IPS-NIHi7 (cell line): ENCODE measurements at regions not wholly inside any gene's neighbourhood (a gene's known extent, or its start where the extent isn't known, plus 50 kb on each side); places are given as distances from the start of the nearest gene placed in this dataset.

Source experiments
- DNase-seq: peaks from one replicate; pipeline ENCODE4 v3.0.0; 2012; ENCODE audit warnings: mixed read lengths; ENCODE audit errors: extremely low spot score

DNA sequence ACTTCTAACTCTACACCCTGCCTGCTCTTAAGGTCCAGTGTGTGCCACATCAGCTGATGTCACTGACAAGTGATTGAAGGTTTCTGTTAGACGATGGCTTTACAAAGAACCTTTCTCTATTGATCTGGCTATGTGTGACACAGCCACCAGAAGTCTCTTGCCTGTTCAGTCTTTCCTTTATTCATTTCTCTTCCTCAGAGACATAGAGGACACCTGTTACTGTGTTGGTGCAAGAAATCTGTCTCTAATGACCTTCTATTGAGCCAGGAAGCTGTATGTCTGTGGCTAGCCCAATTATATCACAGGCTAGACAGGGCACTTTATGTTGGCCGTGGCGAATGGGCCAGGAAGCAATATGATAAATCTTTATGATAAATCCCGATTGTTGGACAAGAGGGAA lies 173.3 kb upstream of the GAP43 start:
- DNase-seq: no peak

DNA sequence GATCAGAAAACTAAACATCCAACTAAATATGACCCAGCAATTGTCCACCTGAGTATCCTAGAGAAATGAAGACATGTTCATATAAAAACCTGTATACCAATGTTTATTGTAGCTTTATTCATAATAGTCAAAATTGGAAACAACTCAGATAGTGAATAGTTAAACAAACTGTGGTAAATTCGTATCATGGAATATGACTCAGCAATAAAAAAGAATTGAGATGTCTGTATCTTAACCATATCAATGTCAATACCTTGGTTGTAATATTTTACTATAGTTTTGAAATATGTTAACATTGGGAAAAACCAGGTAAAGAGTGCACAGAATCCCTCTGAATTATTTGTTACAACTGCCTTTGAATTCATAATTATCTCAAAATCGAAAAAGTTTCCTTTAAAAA lies 159.3 kb upstream of the GAP43 start:
- DNase-seq: no peak

DNA sequence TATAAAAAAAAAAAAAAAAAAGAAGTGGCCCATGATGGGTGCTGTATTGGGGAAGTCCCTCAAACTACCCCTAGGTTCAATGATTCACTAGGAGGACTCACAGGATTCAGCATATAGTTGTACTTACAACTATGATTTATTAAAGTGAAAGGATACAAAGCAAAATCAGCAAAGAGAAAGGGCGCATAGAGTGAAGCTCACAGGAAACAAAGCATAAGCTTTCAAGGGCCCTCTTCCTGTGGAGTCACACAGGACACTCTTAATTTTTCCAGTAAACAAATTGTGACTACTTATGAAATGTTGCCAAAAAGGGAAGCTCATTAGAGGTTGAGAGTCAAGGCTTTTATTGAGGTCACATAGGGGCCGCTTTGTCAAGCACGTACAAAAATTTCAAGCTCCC lies 153.7 kb upstream of the GAP43 start:
- no peak for DNase-seq

DNA sequence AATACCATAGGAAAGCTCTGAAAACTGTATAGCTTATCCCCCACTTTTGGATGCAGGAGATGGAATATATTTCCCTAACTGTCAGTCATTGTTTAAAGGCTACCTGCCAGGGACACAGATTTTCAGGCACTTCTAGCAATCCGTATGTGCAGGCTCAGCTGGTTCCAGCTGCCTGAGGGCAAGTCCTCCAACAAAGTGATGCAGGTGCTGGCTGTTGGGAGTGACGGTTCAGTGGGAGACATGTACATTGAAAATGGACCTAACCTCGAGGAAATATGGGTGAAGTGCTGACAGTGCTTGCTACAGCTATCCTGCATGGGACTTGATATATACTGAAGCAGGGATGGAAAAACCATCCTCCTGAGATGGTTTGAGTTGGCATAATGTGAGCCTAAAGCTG lies 153.1 kb upstream of the GAP43 start:
- DNase-seq: no peak

DNA sequence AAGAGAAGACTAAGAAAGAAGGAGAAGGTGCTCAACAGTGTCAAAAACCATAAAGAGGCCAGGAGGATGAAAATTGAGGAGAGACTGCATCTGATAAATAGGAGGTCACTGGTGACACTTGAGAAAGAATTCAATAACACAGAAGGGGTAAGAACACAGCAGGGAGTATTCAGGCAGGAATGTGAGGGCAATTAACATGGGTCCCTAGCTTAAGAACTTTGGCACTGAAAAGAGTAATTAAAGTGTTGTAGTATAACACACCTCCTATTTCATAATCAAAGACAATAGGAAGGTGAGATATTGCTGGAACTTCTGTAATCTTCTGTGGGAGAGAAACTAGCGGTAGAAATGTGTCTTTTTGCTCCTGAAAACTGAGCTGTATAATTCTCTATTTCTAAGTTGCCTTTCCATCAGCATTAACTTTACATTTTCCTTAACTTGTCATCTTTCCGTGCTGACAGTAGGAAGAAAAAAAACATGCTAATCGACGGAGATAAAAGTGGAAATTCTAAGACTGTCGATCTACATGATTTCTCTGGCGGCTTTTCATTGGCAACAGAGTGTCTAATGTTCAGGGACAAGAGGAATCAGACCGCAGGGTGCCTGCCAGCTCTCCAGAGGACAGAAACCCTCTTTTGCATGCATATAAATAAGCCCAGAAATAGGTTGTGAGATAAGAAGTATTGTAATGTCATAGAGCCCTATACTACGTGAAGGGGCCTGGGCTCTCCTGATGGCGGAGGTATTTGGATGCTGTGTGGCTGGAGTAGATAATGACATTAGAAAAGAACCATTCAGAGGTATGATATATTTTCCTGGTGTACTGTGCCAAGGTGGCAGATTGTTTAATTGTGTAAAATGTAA lies 147.9 kb upstream of the GAP43 start:
- DNase-seq: no peak

DNA sequence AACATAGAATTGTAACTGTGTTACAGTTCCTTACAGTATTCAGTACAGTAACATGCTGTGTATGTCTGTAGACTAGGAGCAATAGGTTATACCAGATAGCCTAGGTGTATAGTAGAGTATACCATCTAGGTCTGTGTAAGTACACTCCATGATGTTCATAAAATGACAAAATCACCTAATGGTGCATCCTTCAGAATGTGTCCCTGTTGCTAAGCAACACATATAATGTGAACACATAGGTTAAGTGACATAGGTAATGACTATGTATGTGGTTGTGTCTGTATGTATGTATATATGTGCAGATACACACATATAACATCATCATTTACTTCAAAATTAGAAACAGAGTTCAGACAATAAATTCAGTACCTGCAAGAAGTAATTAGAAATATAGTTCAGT lies 146.8 kb upstream of the GAP43 start:
- no peak for DNase-seq

DNA sequence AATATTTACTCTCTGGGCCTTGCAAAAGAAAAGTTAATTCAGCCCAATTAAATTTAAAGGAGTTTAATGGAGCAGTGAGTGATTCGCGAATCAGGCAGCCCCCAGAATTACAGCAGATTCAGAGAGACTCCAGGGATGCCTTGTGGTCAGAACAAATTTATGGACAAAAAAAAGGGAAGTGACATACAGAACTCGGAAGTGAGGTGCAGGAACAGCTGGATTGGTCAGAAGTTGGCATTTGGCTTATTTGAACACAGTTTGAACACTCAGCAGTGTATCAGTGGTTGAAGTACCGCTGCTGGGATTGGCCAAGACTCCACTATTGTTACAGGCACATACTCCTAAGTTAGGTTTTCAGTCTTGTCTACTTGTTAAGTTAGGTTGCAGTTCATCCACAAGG lies 145.0 kb upstream of the GAP43 start:
- DNase-seq: no peak

DNA sequence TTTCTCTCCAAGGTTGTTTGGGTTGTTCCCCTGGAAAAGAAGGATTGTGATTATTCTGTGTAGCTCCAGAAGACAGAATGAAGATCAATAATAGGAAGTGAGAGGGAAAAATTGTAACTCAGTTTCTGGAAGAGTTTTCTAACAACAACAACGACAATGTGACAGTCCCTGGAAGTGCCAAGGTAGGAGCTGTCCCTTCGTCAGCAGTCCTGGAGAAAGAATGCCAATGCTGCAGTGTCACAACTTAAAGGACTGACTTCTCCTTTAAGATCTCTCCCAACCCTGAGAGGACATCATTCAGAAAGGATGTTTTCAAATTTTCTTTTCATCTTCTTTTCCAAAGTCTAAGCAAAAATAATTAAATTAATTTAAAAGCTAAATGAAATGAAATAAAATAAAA lies 136.4 kb upstream of the GAP43 start:
- DNase-seq: no peak

DNA sequence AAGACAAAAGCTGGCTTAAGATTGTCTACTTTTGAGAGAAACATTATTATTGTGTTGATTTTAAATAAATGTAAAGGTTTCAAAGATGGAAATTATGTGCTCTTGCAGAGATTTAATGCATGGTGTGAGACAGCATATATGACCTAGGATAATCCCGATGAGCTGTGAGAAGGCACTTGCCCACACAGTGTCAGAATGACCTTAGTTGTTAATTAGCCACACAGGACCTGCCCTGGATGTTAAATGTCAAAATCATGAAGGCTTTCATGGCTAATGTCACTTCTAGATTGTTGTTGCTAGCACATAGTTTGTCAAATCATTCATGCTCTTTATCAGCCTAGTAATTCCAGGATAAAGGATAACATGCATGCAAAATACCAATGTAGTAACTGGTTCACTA lies 135.3 kb upstream of the GAP43 start:
- DNase-seq: no peak

DNA sequence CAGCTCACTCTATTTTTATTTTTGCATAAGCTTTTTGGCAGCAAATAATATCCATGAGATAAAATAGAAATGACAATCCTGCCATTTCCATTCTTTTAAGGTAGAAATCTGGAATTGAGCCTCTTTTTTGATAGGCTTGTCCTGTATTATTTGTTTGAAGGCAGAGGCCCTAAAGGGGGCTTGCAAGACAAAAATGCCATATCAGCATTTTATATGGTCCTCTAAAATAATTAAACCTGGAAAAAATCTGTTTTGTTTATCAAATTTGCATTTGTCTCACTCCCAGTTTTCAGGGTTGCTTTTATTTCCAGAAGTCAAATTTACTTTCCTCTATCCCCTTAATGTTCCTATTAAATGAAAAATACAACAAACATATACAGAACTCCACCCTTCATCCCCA lies 134.9 kb upstream of the GAP43 start:
- DNase-seq: no peak

DNA sequence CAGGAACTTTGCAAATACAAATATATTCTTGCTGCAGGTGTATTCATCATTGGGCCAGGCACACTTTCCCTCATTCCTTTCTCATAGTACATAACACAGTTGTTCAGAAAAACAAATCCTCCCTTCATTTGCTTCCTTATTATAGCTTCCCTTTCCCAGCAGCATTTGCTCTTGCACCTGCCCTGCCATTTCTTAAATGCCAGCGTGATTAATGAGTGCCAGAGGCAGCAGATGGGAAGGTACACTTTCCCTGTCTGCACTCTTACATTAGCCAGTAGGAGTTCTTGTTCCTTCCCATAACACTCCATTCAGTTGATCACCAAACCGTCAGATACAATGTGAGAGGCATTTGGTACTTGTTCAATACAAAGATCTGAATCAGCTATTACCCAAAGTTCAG lies 128.5 kb upstream of the GAP43 start:
- no peak for DNase-seq

DNA sequence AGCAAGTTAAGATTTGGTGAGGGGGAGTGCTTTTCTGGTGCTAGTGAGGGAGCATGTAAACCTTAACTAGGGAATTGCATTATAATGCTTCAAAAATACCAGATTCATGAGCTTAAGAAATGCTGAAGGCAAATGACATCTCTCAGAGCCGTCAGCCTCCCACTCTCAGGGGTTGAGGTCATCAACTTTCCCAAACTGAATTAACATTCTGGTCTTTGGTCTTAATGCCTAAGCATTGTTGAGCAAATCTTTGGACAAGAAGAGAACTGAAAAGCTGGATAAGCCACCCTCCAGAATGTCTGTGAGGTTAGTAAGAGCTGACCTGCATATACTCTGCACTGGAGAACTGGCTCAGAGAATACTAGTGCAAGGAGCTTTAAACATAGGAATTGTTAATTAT lies 124.9 kb upstream of the GAP43 start:
- no peak for DNase-seq

DNA sequence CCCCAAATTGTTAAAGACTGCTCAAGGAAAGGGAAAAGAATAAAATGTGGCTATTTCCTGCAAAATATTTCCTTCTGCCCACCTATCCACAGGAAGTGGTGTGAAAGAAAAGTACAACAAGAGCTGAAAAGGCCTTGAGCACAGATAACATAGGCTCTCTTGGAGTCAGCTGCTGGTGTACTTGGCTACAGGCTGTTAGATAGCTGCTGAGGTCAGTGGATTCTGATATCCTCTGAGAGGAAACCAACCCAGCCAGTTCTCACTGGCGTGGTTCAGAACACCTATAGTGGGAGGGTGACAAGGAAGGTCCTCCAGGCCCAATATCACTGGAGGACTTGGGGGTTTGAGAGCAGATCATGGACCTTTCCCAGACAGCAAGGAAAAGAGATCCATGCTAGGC lies 124.4 kb upstream of the GAP43 start:
- DNase-seq: no peak

DNA sequence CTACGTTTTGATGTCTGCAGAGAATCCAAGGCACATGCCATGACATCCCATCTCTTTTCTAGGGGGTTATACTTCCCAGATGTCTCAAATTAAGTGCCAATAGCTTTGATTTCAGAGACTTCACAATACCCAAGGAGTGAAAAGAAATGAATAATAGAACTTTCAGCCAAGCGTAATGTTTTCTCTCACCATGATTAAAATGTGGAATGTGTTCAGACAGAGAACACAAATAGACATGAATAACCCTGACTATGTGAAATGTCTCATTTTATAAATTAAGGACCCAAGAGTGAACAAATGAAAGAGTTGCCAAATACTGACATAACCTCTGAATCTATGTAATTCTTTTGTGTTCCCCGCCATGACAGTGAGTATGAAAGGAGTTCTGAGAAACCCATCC lies 123.6 kb upstream of the GAP43 start:
- DNase-seq: no peak

DNA sequence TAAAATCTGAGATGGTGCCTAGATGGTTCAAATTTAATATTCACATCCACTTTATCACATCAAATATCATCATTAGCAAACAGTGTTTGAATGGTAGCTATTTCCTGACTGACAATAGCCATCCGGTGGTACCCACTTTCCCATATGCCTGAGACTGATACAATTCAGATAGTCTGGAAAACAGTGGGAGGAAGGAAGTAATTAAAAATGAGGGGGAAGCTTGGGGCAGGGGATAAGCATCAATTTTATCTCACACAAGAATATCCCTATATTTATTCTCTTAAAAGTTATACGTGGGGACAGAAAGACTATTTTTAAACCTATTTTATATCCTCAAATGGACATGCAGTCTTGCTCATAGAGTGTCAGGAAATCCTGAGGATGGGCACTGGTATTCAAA lies 122.5 kb upstream of the GAP43 start:
- DNase-seq: no peak

DNA sequence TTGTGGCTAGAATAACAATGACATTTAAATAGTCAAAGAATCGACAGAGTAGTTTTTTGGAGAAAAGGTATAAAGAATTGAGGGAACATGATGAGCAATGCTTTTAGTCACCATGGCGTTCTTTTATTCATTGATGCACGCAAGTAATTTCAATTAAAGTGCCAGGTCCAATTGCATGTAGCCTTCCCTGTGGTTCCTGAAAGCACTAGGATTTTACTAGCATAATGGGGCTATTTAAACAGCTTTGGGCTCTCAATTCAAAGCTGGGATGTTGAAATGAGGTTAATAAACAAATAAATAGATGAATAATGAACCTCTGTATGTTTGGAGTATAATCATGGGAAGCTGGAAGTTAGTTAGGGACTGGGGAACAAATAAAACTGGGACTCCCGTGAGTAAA lies 121.2 kb upstream of the GAP43 start:
- DNase-seq: no peak

DNA sequence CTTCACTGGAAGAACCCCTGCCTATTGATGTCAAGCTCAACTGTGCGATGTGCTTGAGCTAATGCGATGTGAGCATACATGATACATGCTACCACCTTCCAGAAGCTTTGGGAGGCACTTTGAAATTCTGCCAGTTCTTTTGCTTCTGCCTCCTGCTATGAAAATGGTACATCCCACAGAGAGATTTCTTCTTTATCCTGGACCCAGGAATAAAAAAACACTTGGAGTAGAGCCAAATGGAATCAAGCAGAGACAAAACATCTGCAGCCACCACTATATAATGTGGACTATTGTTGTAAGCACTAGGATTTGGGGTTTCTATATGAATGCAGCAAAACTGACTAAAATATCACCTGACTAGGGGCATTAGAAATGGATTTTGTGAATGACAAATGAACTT lies 119.9 kb upstream of the GAP43 start:
- no peak for DNase-seq

DNA sequence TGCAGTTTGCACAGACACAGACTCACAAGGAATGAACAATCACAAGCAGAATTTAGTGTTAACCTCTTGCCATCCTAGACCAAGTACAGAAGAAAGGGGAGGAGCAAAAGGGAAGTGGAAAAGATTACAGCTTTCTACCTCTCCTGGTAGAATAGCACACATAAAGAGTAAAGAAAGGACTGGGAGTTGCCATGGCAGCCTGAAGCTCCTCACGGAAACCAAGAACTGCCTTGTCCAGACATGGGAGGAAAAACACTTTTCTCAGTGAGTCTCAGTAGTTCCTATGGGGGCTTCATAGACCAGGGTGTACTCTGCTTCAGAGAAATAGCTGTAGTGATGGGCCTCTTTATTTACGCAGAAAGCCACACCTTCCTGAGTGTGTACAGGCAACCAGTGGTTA lies 114.7 kb upstream of the GAP43 start:
- DNase-seq: no peak

DNA sequence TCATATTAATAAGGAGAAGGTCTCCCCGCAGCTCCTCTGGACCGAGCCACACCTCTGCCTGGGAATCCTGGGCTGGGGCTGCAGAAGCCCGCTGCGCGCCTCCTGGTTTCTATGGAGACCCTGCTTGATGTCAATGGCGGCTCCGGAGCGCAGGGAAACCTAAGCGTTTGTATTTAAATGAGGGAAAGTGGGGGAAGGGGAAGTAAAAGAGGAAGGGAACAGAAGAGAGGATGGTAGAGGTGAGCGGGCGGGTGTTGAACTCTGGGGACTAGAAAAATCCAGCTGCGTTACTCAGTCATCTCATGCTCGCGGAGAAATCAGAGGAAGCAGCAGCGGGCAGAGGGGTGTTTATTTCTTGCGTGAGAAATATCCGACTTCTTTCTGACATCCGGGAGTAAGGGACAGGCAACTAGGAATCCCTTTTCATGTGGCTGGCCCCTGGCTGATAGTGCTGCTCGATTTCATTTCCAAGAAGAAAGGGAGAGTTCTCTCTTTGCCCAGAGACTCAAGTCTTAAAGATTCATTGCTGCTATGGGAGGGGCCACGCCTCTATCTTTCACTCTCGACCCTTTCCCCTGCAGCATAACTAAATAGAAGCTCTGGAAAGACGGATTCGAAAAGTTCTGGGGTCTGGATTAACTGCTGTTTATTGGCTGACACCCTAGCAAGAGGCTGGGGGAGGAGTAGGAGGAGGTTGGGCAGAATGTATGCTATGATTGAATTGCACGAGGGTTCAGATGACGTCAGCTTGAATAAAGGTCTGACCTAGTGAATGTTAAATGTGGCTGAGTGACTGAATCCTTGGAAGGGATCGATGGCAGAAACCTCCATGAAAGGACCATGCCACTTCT lies 110.5 kb upstream of the GAP43 start:
- DNase-seq: peak; percentile 87

DNA sequence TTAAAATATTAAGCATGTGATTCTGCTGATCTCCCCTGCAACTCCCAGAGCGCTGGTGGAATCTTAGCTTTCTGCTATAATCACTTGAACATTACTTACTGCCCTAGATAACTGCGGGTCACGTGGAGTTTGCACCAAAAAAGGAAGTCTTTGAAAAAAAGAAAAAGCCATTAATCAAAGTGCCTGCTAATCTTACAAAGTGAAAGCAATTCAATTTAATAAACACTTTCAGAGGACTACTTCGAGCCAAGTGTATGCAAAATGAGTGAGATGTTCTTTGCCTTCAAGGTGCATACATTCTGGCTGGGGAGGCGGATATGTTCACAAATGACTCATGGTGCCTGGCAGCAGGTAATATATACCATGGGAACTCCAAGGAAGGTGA lies 109.9 kb upstream of the GAP43 start:
- no peak for DNase-seq

DNA sequence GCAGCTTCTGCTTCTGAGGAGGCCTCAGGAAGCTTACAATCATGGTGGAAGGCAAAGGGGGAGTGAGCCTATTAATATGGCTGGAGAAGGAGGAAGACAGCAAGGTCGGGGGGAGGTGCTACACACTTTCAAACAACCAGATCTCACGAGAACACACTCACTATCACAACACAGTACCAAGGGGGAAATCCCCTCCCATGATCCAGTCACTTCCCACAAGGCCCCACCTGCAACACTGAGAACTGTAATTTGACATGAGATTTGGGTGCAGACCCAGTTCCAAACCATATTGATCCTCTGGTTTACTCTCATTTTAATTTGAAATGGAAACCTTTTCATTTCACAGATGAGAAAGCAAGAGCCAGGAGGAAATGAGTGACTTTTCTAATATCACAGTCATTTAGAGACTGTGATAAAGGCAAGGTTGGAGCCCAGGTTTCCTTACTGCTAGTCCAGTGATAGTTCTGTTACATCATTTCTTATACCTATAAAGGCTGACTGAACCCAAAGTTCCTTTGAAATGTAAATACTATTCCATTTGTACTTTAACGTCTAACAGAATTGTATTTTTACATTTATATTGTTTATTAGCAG lies 105.8 kb upstream of the GAP43 start:
- DNase-seq: no peak

DNA sequence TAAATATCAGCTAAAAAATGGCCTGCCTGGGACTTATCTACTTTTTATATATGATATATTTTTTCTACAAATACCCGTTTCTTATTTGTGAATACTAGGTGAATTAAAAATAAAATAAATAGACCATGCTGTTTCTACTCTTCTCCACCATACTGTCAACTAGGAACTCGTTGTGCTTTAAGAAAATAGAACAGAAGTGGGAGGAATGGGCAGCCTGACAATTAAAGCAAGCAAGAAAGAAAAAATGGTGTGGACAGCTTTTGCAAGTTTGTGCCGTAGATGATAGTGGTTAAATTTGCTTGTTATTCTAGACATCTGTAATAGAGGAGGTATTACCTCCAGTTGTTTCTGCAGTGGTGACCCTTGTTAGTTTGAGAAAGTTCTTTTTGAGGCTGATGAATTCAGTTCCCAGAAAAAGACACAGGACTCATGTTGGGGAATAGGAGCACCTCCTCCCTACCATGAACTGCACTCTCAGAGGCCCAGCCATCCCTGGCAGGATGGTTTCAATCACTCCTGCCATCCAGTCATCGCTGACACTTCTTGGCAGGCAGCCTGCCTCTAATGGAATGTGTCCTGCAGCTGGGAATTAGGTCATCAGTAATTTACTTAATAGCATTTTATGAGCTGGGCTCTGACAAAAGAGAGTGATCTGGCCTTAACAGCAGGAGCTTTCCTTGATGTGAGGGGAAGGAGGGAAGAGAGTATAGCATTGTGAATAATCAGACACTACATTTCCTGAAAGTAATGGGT lies 105.0 kb upstream of the GAP43 start:
- peak; percentile 60 for DNase-seq
